GM23338 (cell line): ENCODE measurements at regions not wholly inside any gene's neighbourhood (a gene's known extent, or its start where the extent isn't known, plus 50 kb on each side); places are given as distances from the start of the nearest gene placed in this dataset.

ENCODE experiments used
- CREB1 ChIP-seq: fragments of 250-450 bp; sonication (Bioruptor Pico); IDR thresholded peaks from 2 replicates; pipeline ENCODE4 v1.5.0; 2020; ENCODE audit warnings: low read depth, mild to moderate bottlenecking, moderate library complexity
- CTCF ChIP-seq, 2 experiments: fragments of 200-600 bp in 1 of 2; sonication (generic) in 1 of 2; conservative IDR thresholded peaks; 2 replicates each; pipeline versions ENCODE4 v1.5.1 to v1.6.1; 2016 to 2017; ENCODE audit warnings: antibody characterized with exemption in 2 of 2, low read depth in 2 of 2, mild to moderate bottlenecking in 2 of 2, moderate library complexity in 1 of 2
- EZH2 ChIP-seq: fragments of 200-600 bp; sonication (generic); IDR thresholded peaks from one replicate; pipeline ENCODE4 v1.8.0; 2017; ENCODE audit warnings: antibody characterized with exemption, mild to moderate bottlenecking, low read depth; ENCODE audit not compliant: unreplicated experiment
- EZH2phosphoT487 ChIP-seq: fragments of 200-600 bp; sonication (generic); IDR thresholded peaks from one replicate; pipeline ENCODE4 v1.8.1; 2018; ENCODE audit warnings: antibody characterized with exemption; ENCODE audit not compliant: unreplicated experiment
- JUNB ChIP-seq: IDR thresholded peaks from one replicate; pipeline ENCODE4 v1.6.1; 2016; ENCODE audit warnings: antibody characterized with exemption; ENCODE audit not compliant: unreplicated experiment
- POLR2AphosphoS5 ChIP-seq: IDR thresholded peaks from 2 replicates; pipeline ENCODE4 v1.6.1; 2016; ENCODE audit warnings: antibody characterized with exemption, low read depth
- ZNF114 ChIP-seq: fragments of 250-450 bp; sonication (Bioruptor Pico); IDR thresholded peaks from 2 replicates; pipeline ENCODE4 v1.5.0; 2020; ENCODE audit warnings: mild to moderate bottlenecking, moderate library complexity
- TF ChIP-seq, protein P1 (sequence below): IDR thresholded peaks from one replicate; pipeline ENCODE4 v1.6.1; 2018; ENCODE audit warnings: antibody characterized with exemption; ENCODE audit not compliant: unreplicated experiment

GRCh38 chr1:88560621-88561020, 123.5 kb upstream of the PKN2 start:
- TF ChIP-seq CTCF (conservative IDR thresholded peaks at IDR 0.05; ENCODE audit: low read depth in 2 of 2) (no peak), EZH2 (no peak), POLR2AphosphoS5 (no peak), JUNB (no peak), EZH2phosphoT487 (no peak), CREB1 (no peak), ZNF114 (CRISPR knock-in tag) (no peak)
- TF ChIP-seq, protein P1, sequence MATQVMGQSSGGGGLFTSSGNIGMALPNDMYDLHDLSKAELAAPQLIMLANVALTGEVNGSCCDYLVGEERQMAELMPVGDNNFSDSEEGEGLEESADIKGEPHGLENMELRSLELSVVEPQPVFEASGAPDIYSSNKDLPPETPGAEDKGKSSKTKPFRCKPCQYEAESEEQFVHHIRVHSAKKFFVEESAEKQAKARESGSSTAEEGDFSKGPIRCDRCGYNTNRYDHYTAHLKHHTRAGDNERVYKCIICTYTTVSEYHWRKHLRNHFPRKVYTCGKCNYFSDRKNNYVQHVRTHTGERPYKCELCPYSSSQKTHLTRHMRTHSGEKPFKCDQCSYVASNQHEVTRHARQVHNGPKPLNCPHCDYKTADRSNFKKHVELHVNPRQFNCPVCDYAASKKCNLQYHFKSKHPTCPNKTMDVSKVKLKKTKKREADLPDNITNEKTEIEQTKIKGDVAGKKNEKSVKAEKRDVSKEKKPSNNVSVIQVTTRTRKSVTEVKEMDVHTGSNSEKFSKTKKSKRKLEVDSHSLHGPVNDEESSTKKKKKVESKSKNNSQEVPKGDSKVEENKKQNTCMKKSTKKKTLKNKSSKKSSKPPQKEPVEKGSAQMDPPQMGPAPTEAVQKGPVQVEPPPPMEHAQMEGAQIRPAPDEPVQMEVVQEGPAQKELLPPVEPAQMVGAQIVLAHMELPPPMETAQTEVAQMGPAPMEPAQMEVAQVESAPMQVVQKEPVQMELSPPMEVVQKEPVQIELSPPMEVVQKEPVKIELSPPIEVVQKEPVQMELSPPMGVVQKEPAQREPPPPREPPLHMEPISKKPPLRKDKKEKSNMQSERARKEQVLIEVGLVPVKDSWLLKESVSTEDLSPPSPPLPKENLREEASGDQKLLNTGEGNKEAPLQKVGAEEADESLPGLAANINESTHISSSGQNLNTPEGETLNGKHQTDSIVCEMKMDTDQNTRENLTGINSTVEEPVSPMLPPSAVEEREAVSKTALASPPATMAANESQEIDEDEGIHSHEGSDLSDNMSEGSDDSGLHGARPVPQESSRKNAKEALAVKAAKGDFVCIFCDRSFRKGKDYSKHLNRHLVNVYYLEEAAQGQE: no peak
